Activated naive CD4-positive, alpha-beta T cell treated with anti-CD3 and anti-CD28 coated beads for 36 hours (primary cell): ENCODE measurements at regions not wholly inside any gene's neighbourhood (a gene's known extent, or its start where the extent isn't known, plus 50 kb on each side); places are given as distances from the start of the nearest gene placed in this dataset.
"Not testable (repeated sequence)": the region's sequence is repeated elsewhere in the genome, so short reads cannot be mapped to it uniquely, and the experiment has no call there.

Experiments used
- CTCF ChIA-PET: fragments of 350-600 bp; sonication (Branson Sonifier 250); formaldehyde crosslinking; loops from one replicate; lab custom pipeline; 2021; ENCODE audit warnings: antibody characterized with exemption; lab: Charles Lee
- DNase-seq: peaks from one replicate; pipeline ENCODE4 v3.0.0-alpha.2; 2020
- H3K27ac Mint-ChIP-seq: one replicate; pipeline ENCODE4 v1.8.0; 2021; ENCODE audit warnings: mild to moderate bottlenecking, mixed read lengths
- H3K27me3 Mint-ChIP-seq: one replicate; pipeline ENCODE4 v1.8.0; 2021; ENCODE audit warnings: low read depth, mixed read lengths
- H3K36me3 Mint-ChIP-seq: one replicate; pipeline ENCODE4 v1.8.0; 2021; ENCODE audit warnings: low read depth, mixed read lengths
- H3K4me1 Mint-ChIP-seq: one replicate; pipeline ENCODE4 v1.8.0; 2021; ENCODE audit warnings: low read depth, mixed read lengths
- H3K4me3 Mint-ChIP-seq: one replicate; pipeline ENCODE4 v1.8.0; 2021; ENCODE audit warnings: mild to moderate bottlenecking, moderate library complexity, mixed read lengths
- H3K9me3 Mint-ChIP-seq: one replicate; pipeline ENCODE4 v1.8.0; 2021; ENCODE audit warnings: mixed read lengths
- intact Hi-C: fragments of 100-400 bp; cut with micrococcal nuclease; formaldehyde crosslinking; loops from one replicate; pipeline ENCODE4 v1.15.1; 2023

DNA sequence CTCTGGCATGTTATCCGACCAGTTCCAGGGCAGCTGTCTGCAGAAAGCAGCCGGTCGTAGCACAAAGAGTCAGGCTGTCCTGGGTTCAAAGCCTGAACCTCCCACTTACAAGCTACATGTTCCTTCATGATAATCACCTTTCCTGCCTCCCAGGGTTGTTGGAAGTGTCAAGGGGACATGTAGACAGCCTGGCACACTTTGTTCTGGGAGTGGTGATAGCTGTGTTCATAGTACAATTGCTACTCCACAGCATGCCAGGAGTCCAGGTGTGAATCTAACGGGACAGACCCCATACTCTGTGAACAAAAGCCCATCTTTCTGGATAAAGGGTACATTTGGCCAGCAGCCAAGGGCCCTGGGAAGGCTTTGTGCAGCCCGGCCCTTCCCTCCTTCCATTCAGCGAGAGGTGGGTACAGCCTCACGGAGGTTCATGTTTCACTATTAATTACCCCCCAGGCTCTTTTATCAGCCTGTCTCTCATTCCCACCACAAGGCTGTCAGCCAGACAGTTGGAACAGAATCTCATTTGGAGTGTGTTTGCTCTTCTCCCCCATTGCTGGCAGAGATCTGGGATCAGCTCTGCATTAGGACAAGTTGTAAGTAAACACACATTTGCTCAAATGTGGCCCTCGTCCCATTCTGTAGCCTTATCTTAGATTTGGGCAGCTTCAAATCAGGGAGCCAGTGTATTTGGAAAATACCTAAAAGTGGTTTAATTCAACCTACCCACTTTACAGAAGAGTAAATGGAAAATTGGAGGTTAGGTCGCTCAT is 101.2 kb downstream of the PROP1 start:
- DNase-seq, H3K4me3 Mint-ChIP-seq, H3K27me3 Mint-ChIP-seq, CTCF ChIA-PET, H3K27ac Mint-ChIP-seq, intact Hi-C loops, H3K9me3 Mint-ChIP-seq, H3K4me1 Mint-ChIP-seq, H3K36me3 Mint-ChIP-seq: not testable (repeated sequence)

DNA sequence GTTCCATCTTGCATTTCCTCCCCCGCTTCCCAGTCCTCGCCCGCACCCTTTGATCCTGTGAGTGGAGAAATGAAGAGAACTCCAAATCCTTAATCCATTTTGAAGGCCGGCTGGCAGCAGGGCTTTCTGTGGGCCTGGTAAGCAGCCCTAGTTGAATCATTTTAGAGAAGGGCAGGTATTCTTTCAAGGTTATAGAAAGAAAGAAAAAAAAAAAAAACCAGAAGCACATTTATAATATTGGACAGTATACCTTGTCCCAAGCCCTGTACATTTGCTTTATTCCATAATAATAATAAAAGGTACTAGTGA is 103.7 kb downstream of the PROP1 start:
- H3K4me1 Mint-ChIP-seq, CTCF ChIA-PET, H3K9me3 Mint-ChIP-seq, H3K27me3 Mint-ChIP-seq, H3K27ac Mint-ChIP-seq, DNase-seq, H3K36me3 Mint-ChIP-seq, intact Hi-C loops, H3K4me3 Mint-ChIP-seq: not testable (repeated sequence)

DNA sequence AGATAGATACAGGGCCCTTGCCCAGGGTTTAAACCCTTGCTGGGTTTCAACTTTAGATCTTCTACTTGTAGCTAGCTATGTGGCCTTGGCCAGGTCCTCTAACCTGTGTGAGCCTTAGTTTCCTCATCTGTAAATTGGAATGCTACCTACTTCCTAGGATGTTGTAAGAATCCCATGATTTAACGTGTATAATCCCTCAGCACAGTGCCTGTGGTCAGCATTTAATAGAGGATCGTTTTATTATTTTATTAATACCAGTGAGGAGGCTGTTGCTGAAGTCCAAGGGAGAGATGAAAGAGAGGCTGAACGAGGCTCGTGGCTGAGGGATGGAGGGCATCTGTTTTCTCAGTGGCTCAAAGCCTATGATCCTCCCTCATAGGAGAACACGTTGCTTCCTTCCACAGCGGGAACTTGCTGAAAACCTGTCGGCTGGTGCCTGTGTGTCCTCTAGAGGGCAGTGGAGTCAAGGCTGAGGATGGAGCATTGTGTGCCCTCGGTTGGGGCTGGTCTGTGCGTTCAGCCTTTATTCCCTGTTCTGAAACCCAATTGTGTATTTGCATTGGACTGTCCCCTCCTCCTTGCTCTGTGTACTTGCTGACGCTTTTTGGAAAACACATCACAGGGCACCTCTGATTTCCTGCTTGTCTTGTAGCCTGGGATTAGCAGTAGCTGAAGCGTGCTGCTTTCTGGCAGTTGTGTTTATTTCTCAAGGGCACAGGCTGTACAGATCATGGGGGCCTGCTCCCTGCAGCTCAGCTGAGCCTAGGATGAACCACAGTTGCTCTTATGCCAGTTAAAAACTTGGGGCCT is 104.3 kb downstream of the PROP1 start:
- H3K36me3 Mint-ChIP-seq, H3K4me1 Mint-ChIP-seq, H3K27me3 Mint-ChIP-seq, H3K9me3 Mint-ChIP-seq, H3K4me3 Mint-ChIP-seq, H3K27ac Mint-ChIP-seq, intact Hi-C loops: not testable (repeated sequence)
- CTCF ChIA-PET: interaction anchor here (0.6 kb wide), 1 partner anchor 169 kb away, joined by 6 read pairs; no protein-coding TSS in a partner anchor
- peak; percentile 57 for DNase-seq

DNA sequence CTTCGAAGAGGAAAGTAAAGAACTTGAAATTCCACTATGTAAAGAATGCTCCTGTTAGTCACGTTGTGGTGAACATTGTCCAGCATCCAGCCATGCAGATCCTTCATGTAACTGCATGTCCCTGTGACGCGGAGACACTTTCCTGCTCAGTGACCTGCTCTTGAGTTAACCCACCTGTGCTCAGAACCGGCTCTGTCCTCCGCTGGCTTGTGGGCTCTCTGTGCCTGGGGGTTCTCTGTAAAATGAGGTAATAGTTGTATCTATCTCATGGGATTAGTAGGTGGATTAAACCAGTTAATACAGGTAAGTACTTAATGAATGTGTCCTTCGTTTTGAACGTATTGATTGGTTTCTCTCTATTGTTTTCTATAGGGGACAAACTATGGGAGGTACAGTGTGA is 100.6 kb upstream of the FAM153A start:
- H3K4me3 Mint-ChIP-seq, CTCF ChIA-PET, DNase-seq, H3K27me3 Mint-ChIP-seq, H3K27ac Mint-ChIP-seq, H3K4me1 Mint-ChIP-seq, intact Hi-C loops, H3K36me3 Mint-ChIP-seq, H3K9me3 Mint-ChIP-seq: not testable (repeated sequence)

DNA sequence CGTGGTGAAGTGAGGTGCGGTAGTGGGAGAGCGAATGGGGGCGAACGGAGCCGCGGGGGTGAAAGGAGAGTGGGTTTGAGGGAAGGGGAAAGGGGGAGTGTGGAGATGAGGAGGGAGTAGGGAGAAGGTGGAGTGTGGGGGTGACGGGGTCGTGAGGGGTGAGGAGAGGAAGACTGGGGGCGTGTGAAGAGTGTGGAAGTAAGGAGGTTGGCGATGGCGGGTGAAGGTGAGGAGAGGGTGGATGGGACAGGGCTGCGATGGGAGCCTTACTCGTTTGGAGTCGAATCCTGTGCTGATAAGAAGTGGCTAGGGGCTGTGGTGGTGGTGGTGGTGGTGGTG is 93.2 kb upstream of the FAM153A start:
- H3K4me3 Mint-ChIP-seq: peak overlapping the region; percentile 75
- CTCF ChIA-PET, H3K27me3 Mint-ChIP-seq, H3K36me3 Mint-ChIP-seq, intact Hi-C loops, H3K4me1 Mint-ChIP-seq, H3K27ac Mint-ChIP-seq, H3K9me3 Mint-ChIP-seq, DNase-seq: not testable (repeated sequence)

DNA sequence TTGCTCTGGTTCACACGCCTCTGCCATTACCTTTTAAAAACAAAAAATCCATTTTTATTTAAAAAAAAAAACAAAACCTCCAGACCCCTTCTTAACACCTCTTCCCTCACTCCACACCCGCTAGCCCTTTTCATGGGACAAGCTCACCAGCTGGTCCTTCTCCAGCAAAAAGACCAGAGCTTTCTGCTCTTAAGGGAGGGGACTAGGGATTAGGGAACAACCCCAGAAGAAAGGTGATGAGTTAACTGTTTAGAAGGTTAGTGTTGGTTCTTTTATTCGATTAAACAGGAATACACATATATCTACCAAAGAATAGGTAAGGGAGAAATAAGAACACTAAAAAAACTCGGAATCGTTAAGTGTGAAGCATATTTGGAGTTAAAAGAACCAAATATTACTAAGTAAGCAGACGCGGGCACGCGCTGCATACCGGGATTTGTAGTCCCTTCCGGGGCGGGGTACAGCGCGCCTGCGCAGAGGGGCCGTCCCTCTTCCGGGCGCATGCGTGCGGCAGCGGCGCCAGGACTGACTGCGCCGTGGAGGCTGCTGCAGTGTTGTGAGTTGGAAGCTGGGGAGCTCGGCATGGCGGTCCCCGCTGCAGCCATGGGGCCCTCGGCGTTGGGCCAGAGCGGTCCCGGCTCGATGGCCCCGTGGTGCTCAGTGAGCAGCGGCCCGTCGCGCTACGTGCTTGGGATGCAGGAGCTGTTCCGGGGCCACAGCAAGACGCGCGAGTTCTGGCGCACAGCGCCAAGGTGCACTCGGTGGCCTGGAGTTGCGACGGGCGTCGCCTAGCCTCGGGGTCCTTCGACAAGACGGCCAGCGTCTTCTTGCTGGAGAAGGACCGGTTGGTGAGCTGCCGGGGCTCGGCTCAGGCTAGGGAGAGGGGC is 92.6 kb upstream of the FAM153A start:
- intact Hi-C loops, H3K4me1 Mint-ChIP-seq, H3K4me3 Mint-ChIP-seq, CTCF ChIA-PET, H3K27ac Mint-ChIP-seq, H3K9me3 Mint-ChIP-seq, H3K27me3 Mint-ChIP-seq, DNase-seq, H3K36me3 Mint-ChIP-seq: not testable (repeated sequence)

DNA sequence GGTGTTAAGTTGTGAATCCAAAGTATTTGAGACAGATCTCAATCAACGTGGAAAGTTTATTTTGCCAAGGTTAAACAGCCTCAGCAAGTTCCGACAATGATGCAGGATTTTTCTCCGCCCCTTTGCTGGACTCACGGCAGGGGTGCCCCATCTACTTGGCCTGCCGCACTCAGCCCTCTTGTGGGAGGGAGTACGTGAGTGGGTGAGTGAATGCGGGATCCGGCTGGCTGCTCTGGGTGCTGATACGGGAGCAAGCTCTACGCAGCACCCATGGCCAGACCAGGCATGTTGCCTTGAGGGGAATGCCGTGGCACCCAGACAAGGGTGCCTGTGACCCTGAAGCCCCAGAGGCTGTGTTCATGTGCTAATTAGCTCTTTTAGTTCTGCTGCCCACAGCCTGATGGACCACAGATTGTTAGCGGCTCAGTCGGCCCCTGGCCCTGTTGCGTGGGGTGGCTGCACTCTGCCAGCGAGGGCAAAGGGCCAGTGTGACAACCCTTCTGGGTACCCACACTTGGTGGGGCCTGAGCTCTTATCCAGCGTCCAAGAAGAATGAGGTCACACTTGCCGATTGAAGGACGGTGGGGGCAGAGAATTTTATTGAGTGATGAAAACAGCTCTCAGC is 81.2 kb upstream of the FAM153A start:
- H3K4me1 Mint-ChIP-seq, CTCF ChIA-PET, H3K36me3 Mint-ChIP-seq, H3K27me3 Mint-ChIP-seq, intact Hi-C loops, H3K4me3 Mint-ChIP-seq, H3K9me3 Mint-ChIP-seq, DNase-seq, H3K27ac Mint-ChIP-seq: not testable (repeated sequence)

DNA sequence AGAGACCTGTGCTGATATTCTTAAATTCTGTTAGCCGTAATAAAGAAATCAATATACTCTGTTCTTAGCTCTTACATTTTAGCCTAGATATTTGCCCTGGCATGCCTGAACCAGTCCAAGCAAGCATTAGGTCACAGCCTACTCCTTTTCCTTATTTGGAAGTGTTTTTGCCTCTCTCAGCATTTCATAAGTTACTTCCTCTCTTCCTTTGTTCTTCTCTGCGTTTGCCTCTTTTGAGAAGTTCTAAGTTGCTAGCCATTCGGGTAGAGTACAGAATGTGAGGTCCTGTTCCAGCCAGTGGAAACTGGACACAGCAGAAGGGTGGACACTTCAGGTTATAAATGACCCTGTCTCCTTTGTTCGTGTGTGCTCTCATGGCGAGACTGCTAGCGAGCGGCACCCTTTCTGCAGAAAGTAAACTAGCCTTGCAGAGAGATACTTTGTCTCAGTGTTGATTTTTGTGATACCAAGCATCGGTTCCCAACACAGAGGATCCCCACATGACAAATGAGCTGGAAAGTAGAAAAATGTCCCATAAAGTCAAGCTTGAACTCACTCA is 75.0 kb upstream of the FAM153A start:
- DNase-seq, H3K27ac Mint-ChIP-seq, H3K4me3 Mint-ChIP-seq, H3K27me3 Mint-ChIP-seq, CTCF ChIA-PET, H3K4me1 Mint-ChIP-seq, H3K36me3 Mint-ChIP-seq, H3K9me3 Mint-ChIP-seq, intact Hi-C loops: not testable (repeated sequence)

DNA sequence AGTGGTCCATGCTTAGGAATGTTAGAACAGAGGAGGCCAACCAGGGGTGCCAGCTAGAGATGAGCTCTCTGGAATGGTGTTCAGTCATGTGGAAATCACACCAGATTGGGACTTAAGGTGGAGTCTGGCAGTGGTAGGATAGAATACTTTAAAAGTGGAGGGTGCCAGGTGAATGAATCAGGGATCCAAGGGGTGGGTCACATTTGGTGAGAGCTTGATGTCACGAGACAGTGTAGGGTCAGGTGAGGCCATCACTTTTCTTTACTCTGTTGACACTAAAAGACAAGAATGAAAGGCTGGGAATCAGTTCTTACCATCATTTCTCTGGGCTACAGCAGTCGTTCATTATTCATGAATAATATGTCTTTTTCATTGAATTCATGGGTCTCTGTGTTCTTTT is 73.8 kb upstream of the FAM153A start:
- CTCF ChIA-PET, DNase-seq: not testable (repeated sequence)

DNA sequence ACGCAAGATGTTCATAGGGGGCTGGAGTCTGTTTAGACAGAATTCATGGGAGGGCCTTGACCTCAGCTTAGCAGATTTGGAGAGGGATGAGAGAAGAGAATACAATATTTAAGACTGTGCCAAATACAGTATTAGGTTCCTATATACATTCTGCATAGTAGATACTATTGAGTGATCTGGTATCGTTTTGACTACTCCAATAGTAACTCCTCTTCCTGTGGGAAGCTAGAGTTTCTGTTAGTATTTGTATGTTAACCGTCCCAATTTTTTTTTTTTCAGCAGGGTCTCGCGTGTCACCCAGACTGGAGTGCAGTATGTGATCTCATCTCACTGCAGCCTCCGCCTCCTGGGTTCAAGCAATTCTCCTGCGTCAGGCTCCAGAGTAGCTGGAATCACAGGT is 65.2 kb upstream of the FAM153A start:
- H3K4me1 Mint-ChIP-seq, intact Hi-C loops, H3K9me3 Mint-ChIP-seq, DNase-seq, CTCF ChIA-PET, H3K27me3 Mint-ChIP-seq, H3K36me3 Mint-ChIP-seq, H3K27ac Mint-ChIP-seq, H3K4me3 Mint-ChIP-seq: not testable (repeated sequence)

More for the DNA sequence above, 73.8 kb upstream of the FAM153A start:
- H3K9me3 Mint-ChIP-seq, H3K27ac Mint-ChIP-seq, H3K4me3 Mint-ChIP-seq, H3K4me1 Mint-ChIP-seq, H3K27me3 Mint-ChIP-seq, H3K36me3 Mint-ChIP-seq, intact Hi-C loops: not testable (repeated sequence)

DNA sequence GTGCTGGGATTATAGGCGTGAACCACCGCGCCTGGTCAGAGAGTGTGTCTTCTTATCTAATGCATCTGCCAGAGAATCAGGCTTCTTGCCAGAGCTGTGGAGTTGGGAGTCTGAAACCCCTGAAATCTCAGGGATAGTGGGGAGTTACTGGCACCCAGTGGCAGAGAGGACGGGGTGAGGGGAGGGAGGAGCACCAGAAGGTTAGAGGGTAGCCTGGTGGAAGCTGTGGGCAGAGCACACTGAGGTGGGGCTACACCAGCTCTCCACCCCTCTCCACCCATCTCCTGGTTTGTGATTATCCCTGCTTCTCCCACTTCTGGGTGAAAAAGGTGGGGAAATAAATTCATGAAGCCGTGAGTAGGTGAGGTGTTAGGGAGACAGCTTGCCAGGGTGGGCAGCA is 63.9 kb upstream of the FAM153A start:
- H3K27me3 Mint-ChIP-seq, CTCF ChIA-PET, H3K9me3 Mint-ChIP-seq, H3K4me3 Mint-ChIP-seq, H3K27ac Mint-ChIP-seq, H3K36me3 Mint-ChIP-seq, H3K4me1 Mint-ChIP-seq, intact Hi-C loops: not testable (repeated sequence)
- peak; percentile 30 for DNase-seq

DNA sequence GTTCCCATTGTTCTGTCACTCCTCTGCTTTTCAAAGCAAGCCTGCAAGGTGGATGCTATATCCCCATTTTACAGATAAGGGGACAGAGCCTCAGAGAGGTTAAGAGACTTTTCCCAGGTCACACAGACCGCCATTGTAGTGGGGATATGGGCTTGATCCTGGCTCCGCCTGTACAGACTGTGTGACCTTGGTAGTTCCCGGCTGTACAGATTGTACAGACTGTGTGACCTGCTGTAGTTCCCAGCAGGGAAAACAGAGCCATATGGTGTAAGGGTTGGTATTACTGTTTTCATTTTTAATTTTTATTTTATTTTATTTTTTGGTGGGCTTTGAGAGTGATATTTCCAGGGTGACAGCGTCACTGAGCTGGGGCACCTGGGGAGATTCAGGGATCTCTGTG is 63.2 kb upstream of the FAM153A start:
- CTCF ChIA-PET, H3K27ac Mint-ChIP-seq, DNase-seq, intact Hi-C loops, H3K27me3 Mint-ChIP-seq, H3K9me3 Mint-ChIP-seq, H3K4me1 Mint-ChIP-seq, H3K36me3 Mint-ChIP-seq, H3K4me3 Mint-ChIP-seq: not testable (repeated sequence)
